SK-N-SH (cell line): ENCODE measurements at regions not wholly inside any gene's neighbourhood (a gene's known extent, or its start where the extent isn't known, plus 50 kb on each side); places are given as distances from the start of the nearest gene placed in this dataset.

Experiments
- CTCF ChIA-PET: fragments of 300-600, 350-600 bp; formaldehyde crosslinking; extraction: SDS; loops from one replicate; lab custom pipeline; 2021; lab: Yijun Ruan, JAX
- POLR2A ChIA-PET: fragments of 350-600 bp; sonication (Branson Sonifier 250); formaldehyde crosslinking; extraction: SDS; loops from one replicate; lab custom pipeline; 2020; ENCODE audit warnings: antibody characterized with exemption, inconsistent platforms; lab: Yijun Ruan, JAX
- DNase-seq: peaks from one replicate; pipeline ENCODE4 v3.0.0; 2012
- H2AFZ ChIP-seq: fragments of 200-600 bp; sonication (generic); 2 replicates; pipeline ENCODE4 v1.8.1; 2016; ENCODE audit warnings: antibody characterized with exemption, mild to moderate bottlenecking, low read depth
- H3F3A ChIP-seq: fragments of 200-600 bp; sonication (generic); replicated peaks from 2 replicates; pipeline ENCODE3; 2016; ENCODE audit warnings: antibody characterized with exemption, mild to moderate bottlenecking; ENCODE audit not compliant: insufficient read depth
- H3K27ac ChIP-seq, 2 experiments: fragments of 200-500 bp in 1 of 2; fragments of 200-600 bp in 1 of 2; sonication (Bioruptor generic) in 1 of 2; sonication (generic), shearing (Covaris generic) in 1 of 2; 2 replicates each; pipeline versions ENCODE4 v1.5.1 to v1.6.1; 2014 to 2016; ENCODE audit warnings: low read depth in 2 of 2, inconsistent platforms in 1 of 2, low read length in 1 of 2, mild to moderate bottlenecking in 1 of 2, mixed read lengths in 1 of 2
- H3K27me3 ChIP-seq: fragments of 200-600 bp; sonication (generic), shearing (Covaris generic); 2 replicates; pipeline ENCODE4 v1.6.1; 2016; ENCODE audit warnings: mixed run types; ENCODE audit not compliant: insufficient read depth
- H3K36me3 ChIP-seq, 2 experiments: fragments of 200-500 bp in 1 of 2; fragments of 200-600 bp in 1 of 2; sonication (Bioruptor generic) in 1 of 2; sonication (generic) in 1 of 2; replicated peaks in 1 of 2; 2 replicates each; pipeline versions ENCODE3 to v1.5.1; 2014 to 2016; ENCODE audit warnings: low read length in 1 of 2, mild to moderate bottlenecking in 1 of 2; ENCODE audit not compliant: insufficient read depth in 2 of 2, control insufficient read depth in 1 of 2
- H3K4me1 ChIP-seq, 2 experiments: fragments of 200-500 bp in 1 of 2; fragments of 200-600 bp in 1 of 2; sonication (Bioruptor generic) in 1 of 2; sonication (generic), shearing (Covaris generic) in 1 of 2; 2 replicates each; pipeline versions ENCODE4 v1.5.1 to v1.6.1; 2014 to 2016; ENCODE audit warnings: low read depth in 1 of 2, low read length in 1 of 2, mixed run types in 1 of 2; ENCODE audit not compliant: insufficient read depth in 2 of 2, control insufficient read depth in 1 of 2
- H3K4me2 ChIP-seq: fragments of 200-600 bp; sonication (generic), shearing (Covaris generic); 2 replicates; pipeline ENCODE4 v1.6.1; 2017; ENCODE audit warnings: mixed run types
- H3K4me3 ChIP-seq, 2 experiments: fragments of 200-500 bp in 1 of 2; fragments of 200-600 bp in 1 of 2; sonication (Bioruptor generic) in 1 of 2; sonication (generic), shearing (Covaris generic) in 1 of 2; 2 replicates each; pipeline versions ENCODE4 v1.5.1 to v1.8.1; 2014 to 2016; ENCODE audit warnings: low read depth in 2 of 2, inconsistent platforms in 1 of 2, low read length in 1 of 2, mild to moderate bottlenecking in 1 of 2, mixed read lengths in 1 of 2, moderate library complexity in 1 of 2
- H3K79me2 ChIP-seq: fragments of 200-600 bp; sonication (generic); 2 replicates; pipeline ENCODE4 v1.8.1; 2017; ENCODE audit warnings: mild to moderate bottlenecking; ENCODE audit not compliant: insufficient read depth
- H3K9ac ChIP-seq: fragments of 200-600 bp; sonication (generic); 2 replicates; pipeline ENCODE4 v1.6.1; 2017; ENCODE audit warnings: mixed run types
- H3K9me2 ChIP-seq: fragments of 200-600 bp; sonication (generic); 2 replicates; pipeline ENCODE4 v1.6.1; 2017; ENCODE audit warnings: mixed run types
- H3K9me3 ChIP-seq: fragments of 200-600 bp; sonication (generic); 2 replicates; pipeline ENCODE4 v1.6.1; 2017; ENCODE audit warnings: mixed run types, mild to moderate bottlenecking, moderate library complexity
- H4K20me1 ChIP-seq: fragments of 200-600 bp; sonication (generic); 2 replicates; pipeline ENCODE4 v1.6.1; 2017; ENCODE audit warnings: mild to moderate bottlenecking, mixed run types; ENCODE audit not compliant: insufficient read depth
- CHD2 ChIP-seq: fragments of 150-350 bp; IDR thresholded peaks from 2 replicates; pipeline ENCODE4 v1.6.1; 2018; ENCODE audit warnings: low read length; ENCODE audit not compliant: partially characterized antibody
- CTCF ChIP-seq: fragments of 200-600 bp; sonication (generic); IDR thresholded peaks from 2 replicates; pipeline ENCODE4 v1.6.1; 2017; ENCODE audit warnings: antibody characterized with exemption, mild to moderate bottlenecking, moderate library complexity
- EP300 ChIP-seq, 2 experiments: IDR thresholded peaks; 2 replicates each; pipeline versions ENCODE4 v1.4.0 to v1.6.1; 2012; ENCODE audit warnings: borderline replicate concordance in 1 of 2, low read depth in 1 of 2, low read length in 1 of 2
- EZH2phosphoT487 ChIP-seq: fragments of 200-600 bp; sonication (generic); IDR thresholded peaks from 2 replicates; pipeline ENCODE4 v1.6.1; 2017; ENCODE audit warnings: low read depth, mixed run types, mild to moderate bottlenecking, antibody characterized with exemption, moderate library complexity, borderline replicate concordance
- FOXJ3 ChIP-seq: sonication (generic); formaldehyde crosslinking; IDR thresholded peaks from 2 replicates; pipeline ENCODE4 v1.5.1; 2020; ENCODE audit warnings: mild to moderate bottlenecking, missing genetic modification reagents
- FOXM1 ChIP-seq: IDR thresholded peaks from 2 replicates; pipeline ENCODE4 v1.4.0; 2012; ENCODE audit warnings: low read depth, mild to moderate bottlenecking
- GATA2 ChIP-seq: sonication (generic); formaldehyde crosslinking; IDR thresholded peaks from 2 replicates; pipeline ENCODE4 v1.5.0; 2020; ENCODE audit warnings: mild to moderate bottlenecking, missing genetic modification reagents
- IRF3 ChIP-seq: fragments of 150-350 bp; IDR thresholded peaks from 2 replicates; pipeline ENCODE4 v1.6.1; 2016; ENCODE audit warnings: mild to moderate bottlenecking, low read depth, low read length
- MAX ChIP-seq: IDR thresholded peaks from 2 replicates; pipeline ENCODE4 v1.4.0; 2012; ENCODE audit warnings: low read depth
- MEF2A ChIP-seq: IDR thresholded peaks from 2 replicates; pipeline ENCODE4 v1.4.0; 2012; ENCODE audit warnings: low read depth, borderline replicate concordance
- MXI1 ChIP-seq: IDR thresholded peaks from 2 replicates; pipeline ENCODE4 v1.6.1; 2012; ENCODE audit warnings: mild to moderate bottlenecking, low read depth, low read length, improper control_type of control experiment
- NFIC ChIP-seq: IDR thresholded peaks from 2 replicates; pipeline ENCODE4 v1.4.0; 2012; ENCODE audit warnings: borderline replicate concordance
- NRF1 ChIP-seq: IDR thresholded peaks from 2 replicates; pipeline ENCODE4 v1.6.1; 2012; ENCODE audit warnings: low read depth, mild to moderate bottlenecking, low read length
- PBX3 ChIP-seq: IDR thresholded peaks from 2 replicates; pipeline ENCODE4; 2012
- POLR2AphosphoS5 ChIP-seq: IDR thresholded peaks from 2 replicates; pipeline ENCODE4 v1.6.1; 2012; ENCODE audit warnings: low read depth, low read length
- RAD21 ChIP-seq: IDR thresholded peaks from 2 replicates; pipeline ENCODE4 v1.6.1; 2012; ENCODE audit warnings: mild to moderate bottlenecking, low read length
- RXRA ChIP-seq: IDR thresholded peaks from 2 replicates; pipeline ENCODE4 v1.4.0; 2012; ENCODE audit warnings: low read depth, mild to moderate bottlenecking, borderline replicate concordance
- SIN3A ChIP-seq: IDR thresholded peaks from 2 replicates; pipeline ENCODE4 v1.6.1; 2012; ENCODE audit warnings: low read depth, mild to moderate bottlenecking, low read length, moderate library complexity, borderline replicate concordance
- SMC3 ChIP-seq: IDR thresholded peaks from 2 replicates; pipeline ENCODE4 v1.6.1; 2012; ENCODE audit warnings: low read depth, low read length, improper control_type of control experiment
- TAF1 ChIP-seq: IDR thresholded peaks from 2 replicates; pipeline ENCODE4 v1.6.1; 2012; ENCODE audit warnings: low read depth, mild to moderate bottlenecking, low read length, moderate library complexity, borderline replicate concordance
- TCF12 ChIP-seq: IDR thresholded peaks from 2 replicates; pipeline ENCODE4 v1.4.0; 2012
- USF1 ChIP-seq: IDR thresholded peaks from 2 replicates; pipeline ENCODE4 v1.4.0; 2012; ENCODE audit warnings: low read depth, borderline replicate concordance
- USF2 ChIP-seq: fragments of 150-350 bp; IDR thresholded peaks from 2 replicates; pipeline ENCODE4 v1.6.1; 2017; ENCODE audit warnings: antibody characterized with exemption, low read length, low read depth, borderline replicate concordance
- YY1 ChIP-seq: IDR thresholded peaks from 2 replicates; pipeline ENCODE4 v1.4.0; 2012; ENCODE audit warnings: low read depth, mild to moderate bottlenecking
- ZBTB33 ChIP-seq: IDR thresholded peaks from 2 replicates; pipeline ENCODE4 v1.4.0; 2012; ENCODE audit warnings: low read depth, borderline replicate concordance
- WGBS: methylation state at CpG from one replicate; pipeline ENCODE4 v1.1.6; 2017; ENCODE audit warnings: low lambda C conversion rate; 5-methylcytosine and 5-hydroxymethylcytosine counted together

GRCh38 chr7:33807779-33808482, 97.4 kb upstream of the BMPER start:
- peak overlapping the region; percentile 57 for H3K9ac ChIP-seq
- TF ChIP-seq MAX, result peak; percentile 52
- TF ChIP-seq SMC3, result peak; percentile 60
- TF ChIP-seq IRF3, result no peak
- peak; percentile 77 for TF ChIP-seq CTCF
- no peak for TF ChIP-seq USF1
- peak; percentile 67 for TF ChIP-seq RAD21
- TF ChIP-seq EZH2phosphoT487, result no peak
- TF ChIP-seq GATA2, result no peak
- TF ChIP-seq ZBTB33, result no peak
- no peak for TF ChIP-seq MXI1
- TF ChIP-seq SIN3A, result no peak
- TF ChIP-seq FOXM1, result no peak
- TF ChIP-seq NFIC, result 0 out of 2 replicates have a peak, but pooled peaks have one; percentile 47
- no peak for TF ChIP-seq MEF2A
- no peak for TF ChIP-seq YY1
- peak; percentile 32; the same call in 1 of the 2 replicates for TF ChIP-seq RXRA
- TF ChIP-seq TAF1, result no peak
- TF ChIP-seq POLR2AphosphoS5, result peak; percentile 57
- no peak for TF ChIP-seq USF2
- no peak for TF ChIP-seq NRF1
- TF ChIP-seq PBX3, result peak; percentile 92
- TF ChIP-seq TCF12, result peak; percentile 71; the same call in 1 of the 2 replicates
- TF ChIP-seq CHD2, result no peak
- peak in 1 of 2 experiments; percentile 80; a peak in 2 of 4 replicates for TF ChIP-seq EP300 (IDR thresholded peaks at IDR 0.05; ENCODE audit: borderline replicate concordance in 1 of 2, low read depth in 1 of 2, low read length in 1 of 2)
- no peak for TF ChIP-seq FOXJ3 (CRISPR knock-in tag)

More at GRCh38 chr7:33807779-33808482, 97.4 kb upstream of the BMPER start:
- no peaks in the 10 kb centered on the region for H3K79me2 ChIP-seq
- ChIA-PET POLR2A (no interaction called here), CTCF (interaction anchor here (0.7 to 3.6 kb wide), 26 partner anchors 9 to 349 kb away, joined by 3 to 19 read pairs (median 4); no protein-coding TSS in a partner anchor)
- DNase-seq, result peak; percentile 48
- H3K27ac ChIP-seq, result peak overlapping the region; percentile 39 to 84; a peak in 3 of 4 replicates
- H3K9me3 ChIP-seq, result no peaks in the 10 kb centered on the region
- no peaks in the 10 kb centered on the region for H3K9me2 ChIP-seq
- WGBS, result 77% methylated on average over 10 of the region's 10 CpGs
- H3K4me3 ChIP-seq, result no peak overlapping the region
- H2AFZ ChIP-seq, result peak overlapping the region; percentile 58; the same call in 1 of the 2 replicates
- H3K27me3 ChIP-seq, result no peaks in the 10 kb centered on the region
- peaks cover 12 to 35% of the 10 kb centered on the region in 2 experiments for H3K4me1 ChIP-seq
- H3K36me3 ChIP-seq, result no peaks in the 10 kb centered on the region
- H3F3A ChIP-seq, result peaks cover 14% of the 10 kb centered on the region
- H3K4me2 ChIP-seq, result peak overlapping the region; percentile 32
- H4K20me1 ChIP-seq, result no peaks in the 10 kb centered on the region
